ENCODE measurements at regions not wholly inside any gene's neighbourhood (a gene's known extent, or its start where the extent isn't known, plus 50 kb on each side); places are given as distances from the start of the nearest gene placed in this dataset.

DNA sequence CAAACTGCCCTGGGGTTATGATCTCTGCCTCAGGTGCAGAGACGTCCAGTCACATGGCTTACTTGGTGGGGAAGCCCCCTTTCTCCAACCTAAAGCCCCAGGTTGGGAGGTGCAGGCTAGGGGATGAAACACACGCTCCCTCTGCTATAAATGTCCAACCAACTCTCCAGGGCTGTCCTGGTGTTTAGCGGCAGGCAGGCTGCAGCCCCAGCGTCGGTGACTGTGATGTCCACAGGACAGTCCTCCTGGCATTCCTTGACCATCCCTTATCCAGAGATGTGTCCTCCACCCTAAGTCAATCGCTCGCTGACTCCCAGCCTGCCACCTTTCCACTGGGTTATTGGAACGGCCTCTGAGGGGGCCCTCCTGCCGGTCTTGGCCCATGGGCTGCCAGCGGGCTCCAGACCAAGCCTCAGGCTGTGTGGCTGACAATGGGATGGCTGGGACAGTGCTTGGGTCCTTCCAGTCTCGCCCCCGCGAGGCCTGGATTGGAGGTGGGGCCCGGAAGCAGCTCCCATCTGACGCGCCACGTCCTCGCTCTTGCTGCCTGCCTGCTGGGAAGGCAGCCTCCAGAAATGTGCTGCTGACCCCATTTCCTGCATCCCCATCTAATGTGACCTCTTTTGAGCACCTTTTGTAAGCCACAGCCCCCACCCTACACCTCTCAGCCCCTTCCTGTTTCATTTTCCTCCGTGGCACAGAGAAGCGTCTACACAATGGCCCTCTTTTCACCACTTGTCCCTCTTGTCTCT, 60.8 kb upstream of the ADRA2C start:
- no peak for DNase-seq (ENCODE audit: low read depth in 4 of 4, low spot score in 3 of 4)

DNA sequence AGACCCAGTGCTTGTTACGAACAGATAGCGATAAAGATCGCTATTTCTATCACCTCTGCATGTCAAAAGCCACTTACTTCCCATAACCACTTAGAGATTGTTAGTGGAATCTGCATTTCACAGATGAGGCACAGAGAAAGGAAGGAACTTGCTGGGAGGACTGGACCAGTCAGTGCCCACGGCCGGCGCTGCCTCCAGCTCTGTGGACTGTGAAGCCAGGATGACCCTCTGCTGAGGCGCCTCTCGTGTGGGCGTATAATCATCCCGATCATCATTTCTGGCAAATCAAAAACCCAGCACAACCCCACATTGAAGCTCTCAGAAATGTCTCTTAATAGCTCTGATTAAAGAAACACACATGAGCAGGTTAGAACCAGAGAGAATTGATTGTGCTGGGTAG, 61.5 kb upstream of the ADRA2C start:
- no peak for DNase-seq (ENCODE audit: low read depth in 4 of 4, low spot score in 3 of 4)

DNA sequence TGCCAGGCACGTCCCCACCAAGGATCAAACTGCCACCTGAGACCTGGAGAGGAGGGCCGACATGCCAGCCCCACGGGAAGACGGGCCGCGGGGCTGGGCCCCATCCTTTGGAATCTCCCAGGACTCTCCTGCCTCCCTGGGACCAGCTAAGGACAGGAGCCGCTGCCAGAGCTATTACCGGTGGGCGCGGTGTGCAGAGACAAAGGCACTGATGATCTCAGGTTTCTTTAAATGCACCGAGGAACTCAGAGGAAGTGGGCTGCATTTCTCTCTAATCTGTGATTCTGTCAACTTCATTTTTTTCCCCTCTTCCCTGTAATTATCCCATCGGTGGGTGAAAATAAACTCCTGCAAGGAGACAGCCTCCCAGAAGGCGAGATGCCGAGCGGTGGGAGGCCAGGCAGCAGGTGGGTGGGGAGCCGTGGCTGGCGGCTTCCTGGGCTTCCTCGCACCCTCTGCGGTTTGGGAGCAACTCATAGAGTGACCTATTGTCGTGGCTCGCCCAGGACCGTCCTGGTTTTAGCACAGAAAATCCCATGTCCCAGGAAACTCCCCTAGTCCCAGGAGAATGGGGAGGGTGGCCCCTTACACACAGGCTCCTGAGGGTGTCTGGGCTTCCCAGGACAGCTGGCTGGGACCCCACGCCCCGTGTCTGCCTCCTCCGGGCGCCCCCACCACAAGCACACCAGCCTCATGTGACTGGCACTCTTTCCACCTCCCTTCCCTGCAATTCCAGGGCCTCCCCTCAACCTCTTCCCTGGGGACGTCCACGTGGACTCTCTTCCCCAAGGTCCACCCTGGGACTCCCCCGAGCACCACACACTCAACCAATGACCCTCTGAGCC, 62.3 kb upstream of the ADRA2C start:
- DNase-seq (ENCODE audit: low read depth in 4 of 4, low spot score in 3 of 4) = no peak

DNA sequence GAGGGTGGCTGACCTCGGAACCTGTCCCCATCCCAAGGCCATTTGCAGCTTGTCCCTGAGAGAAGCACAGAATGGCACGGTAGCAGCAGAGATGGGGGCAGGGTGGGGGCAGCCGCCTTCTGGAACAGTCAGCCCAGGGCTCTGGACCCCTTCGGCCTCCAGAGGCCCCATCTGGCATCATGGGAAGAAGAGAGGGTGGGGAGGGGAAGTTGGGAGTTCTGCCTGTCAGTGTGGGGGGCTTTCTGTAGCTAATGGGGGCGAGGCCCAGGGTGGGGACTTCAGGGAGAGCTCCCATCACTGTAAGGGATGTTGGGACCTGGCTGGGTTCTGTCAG, 62.9 kb upstream of the ADRA2C start:
- DNase-seq (ENCODE audit: low read depth in 4 of 4, low spot score in 3 of 4) = no peak

DNA sequence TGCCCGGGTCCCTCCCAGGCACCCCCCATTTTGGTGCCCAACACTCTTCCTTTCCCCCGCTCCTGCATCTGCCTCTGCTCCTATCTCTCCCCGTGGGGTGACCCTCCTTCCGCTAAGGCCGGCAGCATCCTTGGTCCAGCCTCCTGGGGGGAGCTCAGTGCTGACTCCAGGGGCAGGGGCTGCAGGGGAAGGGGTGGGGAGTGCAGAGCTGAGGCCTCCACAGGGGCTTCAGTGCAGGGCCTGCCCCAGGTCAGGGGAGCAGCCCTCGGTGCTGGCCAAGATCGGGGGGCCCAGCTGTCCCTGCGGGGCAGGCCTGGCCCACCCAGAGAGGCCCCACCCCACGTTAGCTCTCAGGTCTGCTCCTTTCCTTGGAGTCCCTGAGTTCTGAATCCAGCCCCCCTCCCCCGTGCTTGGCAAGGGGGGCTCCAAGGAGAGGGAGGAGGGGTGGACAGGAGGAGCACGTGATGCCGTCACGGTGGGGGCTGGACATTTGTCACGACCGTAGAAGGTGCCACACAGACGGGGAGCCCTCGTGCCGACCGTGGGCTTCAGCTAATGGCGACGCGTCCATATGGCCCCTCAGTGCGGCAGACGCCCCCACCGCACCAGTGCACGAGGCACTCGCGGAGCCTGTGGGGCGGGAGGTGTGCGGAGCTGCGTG, 63.5 kb upstream of the ADRA2C start:
- DNase-seq (ENCODE audit: low read depth in 4 of 4, low spot score in 3 of 4) = no peak

DNA sequence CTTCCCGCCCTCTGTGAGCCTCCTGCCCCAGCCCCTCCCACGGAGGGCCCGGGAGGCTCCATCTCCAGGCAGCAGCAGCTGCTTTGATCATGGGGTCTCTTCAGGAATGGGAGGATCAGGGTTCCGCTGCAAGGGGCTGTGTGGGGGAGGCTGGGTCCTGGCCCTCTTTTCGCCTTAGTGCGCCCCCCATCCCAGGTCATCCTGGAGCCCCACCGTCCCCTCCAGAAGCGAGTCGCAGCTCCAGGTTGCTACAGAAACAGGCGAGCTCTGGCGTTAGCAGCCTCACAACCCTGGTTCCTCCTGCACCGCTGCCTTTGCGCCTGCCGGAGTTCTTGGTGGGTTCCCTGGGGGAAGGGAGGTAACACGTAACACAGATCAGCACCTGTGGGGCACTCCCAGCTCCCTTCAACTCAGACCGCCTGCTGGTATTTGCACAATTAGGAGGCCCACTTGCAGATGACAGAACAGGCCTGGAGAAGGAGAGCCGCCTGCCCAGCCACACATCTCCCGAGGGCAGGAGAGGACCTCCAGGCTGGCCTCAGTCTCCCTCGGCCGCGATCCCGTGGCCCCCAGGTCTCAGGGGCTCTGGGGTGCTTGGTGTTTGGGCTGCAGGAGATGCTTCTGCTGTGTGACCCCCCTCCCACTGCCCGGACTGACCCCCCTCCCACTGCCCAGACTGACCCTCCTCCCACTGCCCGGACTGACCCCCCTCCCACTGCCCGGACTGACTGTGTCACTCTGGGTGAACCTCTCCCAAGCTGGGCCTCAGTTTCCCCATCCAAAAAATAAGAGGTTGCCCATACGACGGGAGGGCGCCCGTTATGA, 64.2 kb upstream of the ADRA2C start:
- no peak for DNase-seq (ENCODE audit: low read depth in 4 of 4, low spot score in 3 of 4)

DNA sequence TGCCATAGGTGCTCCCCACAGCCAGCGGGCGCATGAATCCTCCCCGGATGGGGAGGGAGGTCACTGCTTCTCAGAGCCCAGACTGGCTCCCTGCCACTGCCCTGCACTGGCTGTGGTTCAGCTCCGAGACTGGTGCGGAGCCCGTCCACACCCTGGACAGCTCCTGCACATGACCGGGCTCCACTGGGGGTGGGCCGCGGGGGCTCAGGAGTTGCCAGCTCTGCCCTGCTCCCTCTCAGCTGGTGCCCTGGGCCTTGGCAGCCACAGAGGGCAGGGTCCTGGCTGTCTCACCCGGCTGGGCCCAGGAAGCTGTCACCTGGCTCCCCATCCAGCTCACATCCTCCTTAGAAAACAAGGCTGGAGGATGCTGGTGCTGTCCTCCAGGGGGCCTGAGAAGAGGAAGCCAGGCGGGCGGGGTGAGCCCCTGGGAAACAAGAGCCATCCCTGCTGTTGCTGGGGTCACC, 64.9 kb upstream of the ADRA2C start:
- no peak for DNase-seq (ENCODE audit: low read depth in 4 of 4, low spot score in 3 of 4)

DNA sequence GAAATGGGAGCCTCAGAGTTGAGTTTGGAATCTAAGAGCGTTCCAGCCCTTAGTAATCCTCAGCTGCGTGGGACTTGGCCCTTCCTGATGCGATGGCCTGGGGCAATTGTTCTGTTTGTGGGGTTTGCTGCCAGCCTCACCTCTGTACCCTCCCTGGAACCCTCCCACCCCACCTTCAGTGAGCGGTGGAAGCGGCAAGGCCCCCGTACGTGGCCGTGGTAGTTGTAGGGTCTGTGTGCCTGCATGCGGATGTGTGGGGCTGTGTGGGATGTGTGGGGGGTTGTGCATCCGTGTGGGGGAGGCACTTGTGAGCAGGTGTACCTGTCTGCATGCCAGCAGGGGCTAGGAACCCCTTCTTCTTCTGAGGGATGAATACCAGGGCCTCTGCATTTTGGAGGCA, 65.4 kb upstream of the ADRA2C start:
- DNase-seq (ENCODE audit: low read depth in 4 of 4, low spot score in 3 of 4) = no peak

DNA sequence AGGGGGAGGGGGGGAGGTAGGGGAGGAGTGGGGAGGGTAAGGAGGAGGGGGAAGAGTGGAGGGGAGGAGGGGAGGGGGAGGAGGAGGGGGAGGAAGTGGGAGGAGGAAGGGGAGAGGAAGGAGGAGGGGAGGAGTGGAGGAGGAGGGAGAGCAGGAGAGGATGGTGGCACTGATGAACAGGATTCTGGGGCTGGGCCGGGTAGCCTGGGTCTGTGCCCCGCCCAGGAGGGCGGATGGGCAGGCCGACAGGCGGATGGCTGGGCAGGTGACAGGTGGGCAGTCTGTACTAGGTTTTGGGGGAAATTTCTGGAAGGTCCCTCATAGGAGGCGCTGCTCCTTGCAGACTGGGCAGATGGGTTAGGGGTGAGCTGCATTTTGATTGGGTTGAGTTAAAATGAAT, 66.0 kb upstream of the ADRA2C start:
- no peak for DNase-seq (ENCODE audit: low read depth in 4 of 4, low spot score in 3 of 4)

DNA sequence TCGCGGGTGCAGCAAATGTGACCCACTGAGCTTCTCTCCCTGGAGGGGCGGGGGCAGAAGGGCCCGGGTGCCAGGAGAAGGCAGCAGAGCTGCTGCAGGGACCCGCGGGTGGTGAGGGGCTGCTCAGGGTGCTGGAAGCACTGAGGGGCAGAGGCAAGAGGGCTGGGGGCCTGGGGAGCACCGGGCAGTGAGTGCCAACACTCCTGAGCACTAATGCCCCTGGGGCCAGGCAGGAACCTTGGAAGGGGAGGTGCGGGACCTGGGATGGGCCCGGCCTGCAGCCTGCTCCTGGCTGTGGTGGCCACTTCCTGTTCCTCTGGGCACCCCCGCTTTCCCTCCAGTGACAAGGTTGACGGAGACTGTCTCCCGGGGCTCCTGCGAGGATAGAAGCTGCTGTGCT, 66.5 kb upstream of the ADRA2C start:
- DNase-seq (ENCODE audit: low read depth in 4 of 4, low spot score in 3 of 4) = no peak

DNA sequence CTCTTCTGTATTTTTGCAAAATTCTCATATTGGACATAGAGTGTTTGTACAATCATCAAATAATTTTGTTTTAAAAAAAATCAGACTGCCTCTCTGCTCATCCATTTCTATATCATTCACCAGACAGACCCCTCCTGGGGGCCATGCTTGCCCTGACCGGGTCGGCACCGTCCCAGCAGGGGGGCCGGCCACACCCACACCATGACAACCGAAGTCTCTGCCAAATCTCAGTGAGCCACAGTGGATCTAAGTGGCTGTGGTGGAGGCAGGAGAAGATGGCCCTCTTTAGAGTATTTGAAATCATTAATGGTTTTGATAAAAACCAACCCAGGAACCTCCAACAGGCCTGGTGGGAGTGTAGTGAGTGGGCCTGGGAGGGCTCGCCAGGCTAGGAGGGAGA, 66.9 kb upstream of the ADRA2C start:
- no peak for DNase-seq (ENCODE audit: low read depth in 4 of 4, low spot score in 3 of 4)

DNA sequence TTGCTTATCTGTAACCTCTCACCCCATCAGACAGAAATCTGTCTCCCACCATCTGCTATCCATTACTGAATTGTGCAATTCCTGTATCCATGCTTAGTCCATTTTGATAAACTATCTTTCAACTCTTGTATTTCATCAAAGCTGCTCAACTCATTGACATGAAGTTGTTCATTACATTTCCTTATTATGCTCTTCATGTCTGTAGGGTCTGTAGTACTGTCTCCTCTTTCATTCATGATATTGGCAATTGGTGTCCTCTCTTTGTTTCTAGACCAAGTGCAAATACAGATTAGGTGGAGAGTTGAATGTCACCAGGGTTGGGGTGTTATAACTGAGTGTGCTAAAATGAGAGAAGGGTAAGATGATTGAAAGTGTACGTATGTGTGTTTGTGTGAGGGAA, 69.2 kb upstream of the ADRA2C start:
- no peak for DNase-seq (ENCODE audit: low read depth in 4 of 4, low spot score in 3 of 4)

DNA sequence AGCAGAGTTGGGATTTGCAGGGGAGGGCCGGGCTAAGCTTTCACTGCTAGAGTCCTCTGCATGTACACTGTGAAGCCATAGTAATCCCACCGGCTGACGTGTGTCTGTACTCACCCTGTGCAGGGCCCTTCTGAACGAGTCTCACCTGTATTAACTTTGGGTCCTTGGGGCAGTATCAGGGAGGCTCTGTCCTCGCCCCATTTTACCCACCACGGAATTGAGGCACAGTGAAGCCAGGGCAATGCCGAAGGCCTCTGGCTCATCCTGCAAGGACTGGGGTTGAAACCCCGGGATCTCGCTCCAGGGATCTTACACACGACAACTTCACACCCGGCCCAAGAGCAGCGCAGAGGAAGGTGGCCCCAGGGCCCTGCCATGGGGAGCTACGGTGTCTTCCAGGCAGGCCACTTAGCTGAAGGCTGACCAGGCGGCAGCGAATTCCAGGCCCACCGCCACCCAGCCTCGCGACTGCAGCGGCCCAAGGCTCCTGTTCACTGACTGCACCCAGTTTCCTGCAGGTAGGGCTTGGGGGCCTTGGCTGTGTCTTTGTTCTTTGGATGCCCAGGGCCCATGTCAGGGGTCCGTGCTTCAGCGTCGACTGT, 75.5 kb upstream of the ADRA2C start:
- no peak for DNase-seq (ENCODE audit: low read depth in 4 of 4, low spot score in 3 of 4)

DNA sequence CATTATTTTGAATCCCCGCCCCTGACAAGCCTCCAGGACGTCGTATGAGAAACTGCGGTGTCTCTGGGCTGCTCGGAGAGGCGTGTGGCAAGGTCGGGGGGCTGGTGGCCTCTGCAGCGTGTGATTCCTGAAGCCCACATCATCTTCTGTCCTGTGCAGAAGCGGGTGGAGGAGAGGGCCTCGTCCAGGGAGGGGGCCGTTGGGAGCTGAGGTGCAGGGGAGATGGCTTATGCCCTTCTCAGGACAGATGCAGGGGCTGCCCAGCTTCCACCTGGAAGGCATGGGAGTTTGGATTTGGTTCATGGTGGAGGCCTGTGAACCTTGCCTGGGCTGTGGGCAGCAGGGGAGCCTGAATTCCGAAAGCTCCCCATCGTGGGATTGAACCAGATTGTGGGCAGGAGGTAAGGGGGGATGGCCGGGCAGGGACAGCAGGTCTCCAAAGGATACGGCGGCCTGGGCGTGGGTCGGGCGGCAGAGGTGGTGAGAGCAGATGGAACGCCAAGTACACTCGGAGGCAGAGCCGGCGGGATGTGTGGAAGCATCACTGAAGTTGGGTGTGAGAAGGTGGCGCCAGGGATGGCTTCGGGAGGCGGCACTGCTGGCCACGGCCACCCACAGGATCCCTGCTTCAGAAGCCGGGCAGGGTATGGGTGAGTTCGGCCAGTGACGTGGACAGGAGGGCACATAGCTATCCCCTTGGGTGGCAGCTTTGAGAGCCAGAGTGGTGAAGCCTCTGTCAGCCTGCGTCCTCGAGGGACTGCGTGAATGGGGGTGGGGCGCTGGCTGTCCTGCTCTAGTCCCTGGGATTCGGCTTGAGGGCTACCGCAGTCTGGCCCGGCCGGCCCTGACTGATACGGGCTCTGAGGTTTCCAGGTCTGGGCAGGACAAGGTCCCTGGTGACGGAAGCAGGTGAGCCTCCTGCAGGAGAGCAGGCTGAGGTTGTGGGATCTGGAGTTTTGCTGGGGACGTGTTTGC, 76.3 kb upstream of the ADRA2C start:
- DNase-seq (ENCODE audit: low read depth in 4 of 4, low spot score in 3 of 4) = no peak

DNA sequence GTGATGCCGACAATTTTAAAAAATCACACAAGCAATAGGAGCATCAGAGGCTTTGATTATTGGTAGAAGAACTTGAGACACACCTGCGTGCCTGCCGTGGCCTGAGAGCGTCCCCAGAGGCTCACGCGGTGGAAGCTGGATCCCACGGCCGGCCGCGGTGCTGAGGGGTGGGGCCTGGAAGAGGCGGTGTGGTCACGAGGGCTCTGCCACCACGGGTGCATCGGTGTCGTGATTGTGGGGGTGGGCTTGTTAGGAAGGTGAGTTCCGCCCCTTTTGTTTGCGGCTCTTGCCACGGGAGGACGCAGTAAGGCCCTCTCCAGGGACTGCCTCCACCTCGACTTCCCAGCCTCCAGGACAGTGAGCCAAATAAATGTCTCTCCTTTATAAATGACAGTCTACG, 77.2 kb upstream of the ADRA2C start:
- DNase-seq (ENCODE audit: low read depth in 4 of 4, low spot score in 3 of 4) = no peak

DNA sequence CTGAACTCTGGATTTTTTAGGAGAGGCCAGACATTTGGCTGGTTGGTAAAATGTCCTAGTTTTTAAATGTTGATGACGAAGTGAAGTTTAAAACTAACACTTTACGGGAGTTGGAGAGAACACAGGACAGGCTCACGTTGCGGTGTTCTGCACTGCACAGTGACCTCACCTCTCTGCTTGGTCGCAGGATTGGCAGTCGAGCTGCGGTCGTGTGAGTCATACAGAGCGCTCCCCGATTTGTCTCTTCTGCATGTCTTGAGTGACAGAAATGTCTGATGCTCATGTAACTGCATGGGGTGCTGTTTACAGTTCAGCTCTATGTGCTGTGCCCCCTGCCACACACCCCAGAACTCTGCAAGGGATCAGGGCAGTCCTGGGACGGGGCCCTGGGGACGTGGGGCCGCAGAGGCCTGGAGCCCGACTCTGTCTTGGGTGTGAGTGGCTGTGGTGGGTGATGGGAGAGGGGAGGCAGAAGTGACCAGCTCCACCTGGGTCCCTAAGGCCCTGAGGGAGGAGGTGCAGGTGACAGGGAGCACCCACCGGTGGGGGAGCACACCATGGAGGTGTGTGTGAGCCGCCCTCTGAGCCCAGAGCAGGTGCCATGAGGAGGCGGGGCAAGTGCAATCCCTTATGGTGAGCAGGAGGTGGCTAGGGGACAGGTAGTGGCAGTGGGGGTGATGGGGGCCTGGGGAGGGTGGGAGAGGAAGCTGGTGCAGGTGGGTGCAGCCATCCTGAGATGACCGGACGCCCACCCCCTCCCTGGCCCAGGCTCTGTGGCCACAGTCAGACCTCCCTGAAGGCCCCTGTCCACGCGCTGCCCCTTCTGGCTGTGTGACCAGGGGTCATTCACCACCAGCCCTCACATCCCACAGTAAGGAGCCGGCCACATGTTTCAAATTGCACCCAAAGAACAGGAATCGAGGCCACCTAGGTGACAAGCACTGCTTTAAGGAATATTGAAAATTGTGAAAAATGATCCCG, 77.9 kb upstream of the ADRA2C start:
- DNase-seq (ENCODE audit: low read depth in 4 of 4, low spot score in 3 of 4) = no peak

DNA sequence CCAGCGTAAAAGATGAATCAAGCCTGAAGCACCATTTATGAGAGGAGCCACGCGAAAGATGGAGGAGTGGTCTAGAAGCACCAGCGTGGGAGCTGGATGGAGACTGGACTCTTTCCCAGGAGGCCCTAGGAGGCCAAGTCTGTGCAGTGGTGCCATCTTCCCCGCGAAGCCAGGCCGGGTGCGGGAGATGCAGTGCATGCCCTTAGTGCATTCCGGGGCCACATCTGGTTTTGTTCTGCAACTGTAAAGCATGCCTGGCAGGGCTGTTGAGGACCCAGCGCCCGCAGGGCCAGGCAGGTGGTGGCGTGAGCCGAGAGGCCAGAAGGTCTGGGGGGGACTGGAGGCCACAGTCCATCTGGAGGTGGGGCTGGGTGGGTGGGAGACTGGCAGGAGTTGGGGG, 78.6 kb upstream of the ADRA2C start:
- no peak for DNase-seq (ENCODE audit: low read depth in 4 of 4, low spot score in 3 of 4)

DNA sequence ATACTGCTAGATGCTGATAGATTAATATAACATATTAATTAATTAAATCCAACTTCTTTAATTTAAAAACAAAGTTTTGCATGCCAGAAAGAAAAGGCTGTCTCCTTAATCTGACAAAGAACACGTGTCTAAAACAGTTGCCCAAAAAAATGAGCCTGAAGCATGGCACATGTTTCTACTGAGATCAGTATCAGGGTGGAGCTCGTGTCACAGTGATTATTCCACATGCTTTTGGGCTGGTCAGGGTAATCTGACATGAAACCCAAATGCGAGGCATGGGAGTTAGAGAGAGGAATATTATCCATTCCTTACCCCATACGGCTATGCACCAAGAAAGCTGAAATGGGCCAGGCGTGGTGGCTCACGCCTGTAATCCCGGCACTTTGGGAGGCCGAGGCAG, 79.4 kb upstream of the ADRA2C start:
- no peak for DNase-seq (ENCODE audit: low read depth in 4 of 4, low spot score in 3 of 4)
